ENCODE measurements at regions not wholly inside any gene's neighbourhood (a gene's known extent, or its start where the extent isn't known, plus 50 kb on each side); places are given as distances from the start of the nearest gene placed in this dataset.
"Not testable (repeated sequence)": the region's sequence is repeated elsewhere in the genome, so short reads cannot be mapped to it uniquely, and the experiment has no call there.

DNA sequence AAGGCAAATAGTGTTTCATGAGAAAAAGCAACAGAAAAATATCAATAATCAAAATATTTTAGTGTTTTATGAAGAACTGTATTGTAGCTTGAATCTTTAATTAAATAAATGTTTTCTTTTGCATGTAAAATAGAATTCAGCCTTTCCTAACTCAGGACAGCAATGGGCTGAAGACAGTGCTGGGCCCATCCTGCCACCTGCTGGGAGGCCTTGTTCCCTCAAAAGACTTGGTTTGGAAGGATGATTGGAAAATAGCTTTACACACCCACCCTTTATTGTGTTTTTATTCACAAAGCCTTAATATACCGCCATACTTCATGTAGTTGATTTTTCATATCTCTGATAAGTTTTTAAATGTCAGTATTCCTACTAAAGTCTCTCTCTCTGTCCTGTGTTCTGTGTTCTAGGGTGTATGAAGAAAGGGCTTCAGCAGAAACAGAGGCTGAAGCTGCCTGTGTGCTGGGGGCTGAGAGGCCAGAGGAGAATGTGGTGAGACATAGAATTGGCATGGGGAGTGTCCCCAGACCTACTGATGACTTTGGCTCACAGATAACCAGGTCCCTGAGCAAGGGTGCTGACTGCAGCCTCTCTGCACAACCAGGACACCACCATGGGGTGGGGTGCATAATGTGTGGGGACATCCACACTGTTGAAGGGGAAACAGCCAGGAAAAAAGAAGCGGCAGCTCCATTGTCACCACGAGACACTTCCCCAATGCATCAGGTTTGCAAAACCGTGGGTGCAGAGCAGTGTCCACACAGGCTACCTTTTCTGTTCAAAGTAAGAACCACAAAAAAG, 286.0 kb upstream of the WSB1 start:
- TF ChIP-seq CTCF (conservative IDR thresholded peaks at IDR 0.05 in 1 of 2, IDR thresholded peaks at IDR 0.05 in 1 of 2; ENCODE audit: low read depth in 1 of 2, low read length in 2 of 2); EZH2 (IDR thresholded peaks at IDR 0.05; ENCODE audit: low read length, missing control alignments): not testable (repeated sequence)

Data from fibroblast of lung (primary cell).